ENCODE measurements at regions not wholly inside any gene's neighbourhood (a gene's known extent, or its start where the extent isn't known, plus 50 kb on each side); places are given as distances from the start of the nearest gene placed in this dataset.

GRCh38 chrX:141960578-141960977, 56.9 kb downstream of the MAGEC1 start:
- in situ Hi-C loops (cut with MboI) (no loop called here), intact Hi-C loops (cut with micrococcal nuclease) (no loop called here)
- WGBS (ENCODE audit: insufficient coverage, low coverage, missing lambda C conversion rate): 0% methylated on average over 4 of the region's 4 CpGs
- ATAC-seq (no peak), DNase-seq (ENCODE audit: extremely low read depth in 1 of 4, low spot score in 3 of 4) (no peak), FAIRE-seq (no peak)
- ChIA-PET CTCF (ENCODE audit: low intra/inter-chr PET ratio) (no interaction called here), POLR2A (no interaction called here)
- Histone ChIP-seq H3K9ac (ENCODE audit: insufficient read depth in 1 of 2, low read depth in 2 of 2, low read length in 2 of 2) (no peak overlapping the region), H2AFZ (ENCODE audit: low read depth, low read length) (no peak overlapping the region), H3K4me3 (no peak overlapping the region), H3K4me2 (ENCODE audit: insufficient read depth, low read length) (no peak overlapping the region), H3K36me3 (ENCODE audit: control insufficient read depth, insufficient read depth, low read length) (no peaks in the 10 kb centered on the region), H3K79me2 (ENCODE audit: control insufficient read depth, insufficient read depth, low read length) (no peaks in the 10 kb centered on the region), H3K27me3 (ENCODE audit: control insufficient read depth in 2 of 2, insufficient read depth in 2 of 2, low read length in 2 of 2) (no peaks in the 10 kb centered on the region), H3K9me1 (ENCODE audit: control insufficient read depth, insufficient read depth, low read length) (no peaks in the 10 kb centered on the region), H3K4me1 (replicated peaks in 1 of 2; ENCODE audit: control insufficient read depth in 2 of 2, insufficient read depth in 2 of 2, low read length in 2 of 2) (no peaks in the 10 kb centered on the region), H3K27ac (ENCODE audit: extremely low read depth, low read depth, low read length) (no peak overlapping the region), H3K9me3 (replicated peaks; ENCODE audit: control insufficient read depth, insufficient read depth, low read depth, low read length) (no peaks in the 10 kb centered on the region), H4K20me1 (replicated peaks; ENCODE audit: control insufficient read depth, insufficient read depth, low read length) (no peaks in the 10 kb centered on the region)
- no TSS peak for BruUV-seq (replicated peaks)
- TF ChIP-seq PURB (CRISPR knock-in tag; IDR thresholded peaks at IDR 0.05; ENCODE audit: low read depth) (no peak), ZNF274 (IDR thresholded peaks at IDR 0.05; ENCODE audit: borderline replicate concordance, low read depth, low read length) (no peak), CTBP1 (IDR thresholded peaks at IDR 0.05; ENCODE audit: borderline replicate concordance) (no peak), E4F1 (CRISPR knock-in tag; IDR thresholded peaks at IDR 0.05; ENCODE audit: borderline replicate concordance) (no peak), CREB3L1 (IDR thresholded peaks at IDR 0.05; ENCODE audit: borderline replicate concordance, low read depth) (no peak), ZNF584 (CRISPR knock-in tag; IDR thresholded peaks at IDR 0.05; ENCODE audit: low read depth) (no peak), DPF2 (IDR thresholded peaks at IDR 0.05) (no peak), ZBED1 (IDR thresholded peaks at IDR 0.05) (no peak), ASH1L (IDR thresholded peaks at IDR 0.05; ENCODE audit: borderline replicate concordance, low read depth, partially characterized antibody) (no peak), SRF (CRISPR knock-in tag; IDR thresholded peaks at IDR 0.05) (no peak), NBN (IDR thresholded peaks at IDR 0.05; ENCODE audit: low read depth) (no peak), STAT5B (CRISPR knock-in tag; IDR thresholded peaks at IDR 0.05) (no peak), HNRNPH1 (optimal IDR thresholded peaks at IDR 0.05; ENCODE audit: low read depth, low read length) (no peak), TRIM25 (IDR thresholded peaks at IDR 0.05; ENCODE audit: borderline replicate concordance) (no peak)
- TF ChIP-seq, protein P1, sequence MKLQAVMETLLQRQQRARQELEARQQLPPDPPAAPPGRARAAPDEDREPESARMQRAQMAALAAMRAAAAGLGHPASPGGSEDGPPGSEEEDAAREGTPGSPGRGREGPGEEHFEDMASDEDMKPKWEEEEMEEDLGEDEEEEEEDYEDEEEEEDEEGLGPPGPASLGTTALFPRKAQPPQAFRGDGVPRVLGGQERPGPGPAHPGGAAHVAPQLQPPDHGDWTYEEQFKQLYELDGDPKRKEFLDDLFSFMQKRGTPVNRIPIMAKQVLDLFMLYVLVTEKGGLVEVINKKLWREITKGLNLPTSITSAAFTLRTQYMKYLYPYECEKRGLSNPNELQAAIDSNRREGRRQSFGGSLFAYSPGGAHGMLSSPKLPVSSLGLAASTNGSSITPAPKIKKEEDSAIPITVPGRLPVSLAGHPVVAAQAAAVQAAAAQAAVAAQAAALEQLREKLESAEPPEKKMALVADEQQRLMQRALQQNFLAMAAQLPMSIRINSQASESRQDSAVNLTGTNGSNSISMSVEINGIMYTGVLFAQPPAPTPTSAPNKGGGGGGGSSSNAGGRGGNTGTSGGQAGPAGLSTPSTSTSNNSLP (IDR thresholded peaks at IDR 0.05; ENCODE audit: borderline replicate concordance, low read depth, low read length): no peak
- TF ChIP-seq, protein P2, sequence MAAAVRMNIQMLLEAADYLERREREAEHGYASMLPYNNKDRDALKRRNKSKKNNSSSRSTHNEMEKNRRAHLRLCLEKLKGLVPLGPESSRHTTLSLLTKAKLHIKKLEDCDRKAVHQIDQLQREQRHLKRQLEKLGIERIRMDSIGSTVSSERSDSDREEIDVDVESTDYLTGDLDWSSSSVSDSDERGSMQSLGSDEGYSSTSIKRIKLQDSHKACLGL (CRISPR knock-in tag; IDR thresholded peaks at IDR 0.05; ENCODE audit: borderline replicate concordance, poor library complexity, severe bottlenecking): no peak

Measured in K562 (cell line).